GM20000 (cell line): ENCODE measurements at regions not wholly inside any gene's neighbourhood (a gene's known extent, or its start where the extent isn't known, plus 50 kb on each side); places are given as distances from the start of the nearest gene placed in this dataset.
"Not testable (repeated sequence)": the region's sequence is repeated elsewhere in the genome, so short reads cannot be mapped to it uniquely, and the experiment has no call there.

ENCODE experiments used
- DNase-seq: peaks from one replicate; pipeline ENCODE4 v3.0.0; 2012; ENCODE audit warnings: low spot score
- CTCF ChIP-seq: IDR thresholded peaks from 2 replicates; pipeline ENCODE4 v1.5.1; 2012; ENCODE audit warnings: mild to moderate bottlenecking, control low read depth; ENCODE audit errors: extremely low read depth, missing control alignments

GRCh38 chr4:57193209-57193810 is 83.1 kb upstream of the IGFBP7 start:
- TF ChIP-seq CTCF: no peak
- no peak for DNase-seq

GRCh38 chr4:57191523-57192034 is 81.4 kb upstream of the IGFBP7 start:
- DNase-seq: no peak
- TF ChIP-seq CTCF: no peak

- peak; percentile 52 for DNase-seq
- peak; percentile 65 for TF ChIP-seq CTCF
Measured at GRCh38 chr4:57190601-57191481, 80.7 kb upstream of the IGFBP7 start.

- no peak for TF ChIP-seq CTCF
- no peak for DNase-seq
Measured at GRCh38 chr4:57187246-57187645, 77.1 kb upstream of the IGFBP7 start.

GRCh38 chr4:57184378-57185029 is 74.3 kb upstream of the IGFBP7 start:
- no peak for DNase-seq

GRCh38 chr4:57182132-57182874 is 72.1 kb upstream of the IGFBP7 start:
- no peak for DNase-seq
- no peak for TF ChIP-seq CTCF

More at GRCh38 chr4:57184378-57185029, 74.3 kb upstream of the IGFBP7 start:
- no peak for TF ChIP-seq CTCF

- not testable (repeated sequence) for DNase-seq
Measured at GRCh38 chr4:57173136-57173535, 63.0 kb upstream of the IGFBP7 start.
